SK-N-SH (cell line): ENCODE measurements at regions not wholly inside any gene's neighbourhood (a gene's known extent, or its start where the extent isn't known, plus 50 kb on each side); places are given as distances from the start of the nearest gene placed in this dataset.
"Not testable (repeated sequence)": the region's sequence is repeated elsewhere in the genome, so short reads cannot be mapped to it uniquely, and the experiment has no call there.

ENCODE experiments used
- CTCF ChIA-PET: fragments of 300-600, 350-600 bp; formaldehyde crosslinking; extraction: SDS; loops from one replicate; lab custom pipeline; 2021; lab: Yijun Ruan, JAX
- POLR2A ChIA-PET: fragments of 350-600 bp; sonication (Branson Sonifier 250); formaldehyde crosslinking; extraction: SDS; loops from one replicate; lab custom pipeline; 2020; ENCODE audit warnings: antibody characterized with exemption, inconsistent platforms; lab: Yijun Ruan, JAX
- DNase-seq: peaks from one replicate; pipeline ENCODE4 v3.0.0; 2012
- H2AFZ ChIP-seq: fragments of 200-600 bp; sonication (generic); 2 replicates; pipeline ENCODE4 v1.8.1; 2016; ENCODE audit warnings: antibody characterized with exemption, mild to moderate bottlenecking, low read depth
- H3F3A ChIP-seq: fragments of 200-600 bp; sonication (generic); replicated peaks from 2 replicates; pipeline ENCODE3; 2016; ENCODE audit warnings: antibody characterized with exemption, mild to moderate bottlenecking; ENCODE audit not compliant: insufficient read depth
- H3K27ac ChIP-seq, 2 experiments: fragments of 200-500 bp in 1 of 2; fragments of 200-600 bp in 1 of 2; sonication (Bioruptor generic) in 1 of 2; sonication (generic), shearing (Covaris generic) in 1 of 2; 2 replicates each; pipeline versions ENCODE4 v1.5.1 to v1.6.1; 2014 to 2016; ENCODE audit warnings: low read depth in 2 of 2, inconsistent platforms in 1 of 2, low read length in 1 of 2, mild to moderate bottlenecking in 1 of 2, mixed read lengths in 1 of 2
- H3K27me3 ChIP-seq: fragments of 200-600 bp; sonication (generic), shearing (Covaris generic); 2 replicates; pipeline ENCODE4 v1.6.1; 2016; ENCODE audit warnings: mixed run types; ENCODE audit not compliant: insufficient read depth
- H3K36me3 ChIP-seq, 2 experiments: fragments of 200-500 bp in 1 of 2; fragments of 200-600 bp in 1 of 2; sonication (Bioruptor generic) in 1 of 2; sonication (generic) in 1 of 2; replicated peaks in 1 of 2; 2 replicates each; pipeline versions ENCODE3 to v1.5.1; 2014 to 2016; ENCODE audit warnings: low read length in 1 of 2, mild to moderate bottlenecking in 1 of 2; ENCODE audit not compliant: insufficient read depth in 2 of 2, control insufficient read depth in 1 of 2
- H3K4me1 ChIP-seq, 2 experiments: fragments of 200-500 bp in 1 of 2; fragments of 200-600 bp in 1 of 2; sonication (Bioruptor generic) in 1 of 2; sonication (generic), shearing (Covaris generic) in 1 of 2; 2 replicates each; pipeline versions ENCODE4 v1.5.1 to v1.6.1; 2014 to 2016; ENCODE audit warnings: low read depth in 1 of 2, low read length in 1 of 2, mixed run types in 1 of 2; ENCODE audit not compliant: insufficient read depth in 2 of 2, control insufficient read depth in 1 of 2
- H3K4me2 ChIP-seq: fragments of 200-600 bp; sonication (generic), shearing (Covaris generic); 2 replicates; pipeline ENCODE4 v1.6.1; 2017; ENCODE audit warnings: mixed run types
- H3K4me3 ChIP-seq, 2 experiments: fragments of 200-500 bp in 1 of 2; fragments of 200-600 bp in 1 of 2; sonication (Bioruptor generic) in 1 of 2; sonication (generic), shearing (Covaris generic) in 1 of 2; 2 replicates each; pipeline versions ENCODE4 v1.5.1 to v1.8.1; 2014 to 2016; ENCODE audit warnings: low read depth in 2 of 2, inconsistent platforms in 1 of 2, low read length in 1 of 2, mild to moderate bottlenecking in 1 of 2, mixed read lengths in 1 of 2, moderate library complexity in 1 of 2
- H3K79me2 ChIP-seq: fragments of 200-600 bp; sonication (generic); 2 replicates; pipeline ENCODE4 v1.8.1; 2017; ENCODE audit warnings: mild to moderate bottlenecking; ENCODE audit not compliant: insufficient read depth
- H3K9ac ChIP-seq: fragments of 200-600 bp; sonication (generic); 2 replicates; pipeline ENCODE4 v1.6.1; 2017; ENCODE audit warnings: mixed run types
- H3K9me2 ChIP-seq: fragments of 200-600 bp; sonication (generic); 2 replicates; pipeline ENCODE4 v1.6.1; 2017; ENCODE audit warnings: mixed run types
- H3K9me3 ChIP-seq: fragments of 200-600 bp; sonication (generic); 2 replicates; pipeline ENCODE4 v1.6.1; 2017; ENCODE audit warnings: mixed run types, mild to moderate bottlenecking, moderate library complexity
- H4K20me1 ChIP-seq: fragments of 200-600 bp; sonication (generic); 2 replicates; pipeline ENCODE4 v1.6.1; 2017; ENCODE audit warnings: mild to moderate bottlenecking, mixed run types; ENCODE audit not compliant: insufficient read depth
- EP300 ChIP-seq, 2 experiments: IDR thresholded peaks; 2 replicates each; pipeline versions ENCODE4 v1.4.0 to v1.6.1; 2012; ENCODE audit warnings: borderline replicate concordance in 1 of 2, low read depth in 1 of 2, low read length in 1 of 2
- FOXM1 ChIP-seq: IDR thresholded peaks from 2 replicates; pipeline ENCODE4 v1.4.0; 2012; ENCODE audit warnings: low read depth, mild to moderate bottlenecking
- GATA2 ChIP-seq: sonication (generic); formaldehyde crosslinking; IDR thresholded peaks from 2 replicates; pipeline ENCODE4 v1.5.0; 2020; ENCODE audit warnings: mild to moderate bottlenecking, missing genetic modification reagents
- JUND ChIP-seq: IDR thresholded peaks from 2 replicates; pipeline ENCODE4 v1.4.0; 2012
- MEF2A ChIP-seq: IDR thresholded peaks from 2 replicates; pipeline ENCODE4 v1.4.0; 2012; ENCODE audit warnings: low read depth, borderline replicate concordance
- NFIC ChIP-seq: IDR thresholded peaks from 2 replicates; pipeline ENCODE4 v1.4.0; 2012; ENCODE audit warnings: borderline replicate concordance
- POLR2AphosphoS5 ChIP-seq: IDR thresholded peaks from 2 replicates; pipeline ENCODE4 v1.6.1; 2012; ENCODE audit warnings: low read depth, low read length
- RAD21 ChIP-seq: IDR thresholded peaks from 2 replicates; pipeline ENCODE4 v1.6.1; 2012; ENCODE audit warnings: mild to moderate bottlenecking, low read length
- SIN3A ChIP-seq: IDR thresholded peaks from 2 replicates; pipeline ENCODE4 v1.6.1; 2012; ENCODE audit warnings: low read depth, mild to moderate bottlenecking, low read length, moderate library complexity, borderline replicate concordance
- TAF1 ChIP-seq: IDR thresholded peaks from 2 replicates; pipeline ENCODE4 v1.6.1; 2012; ENCODE audit warnings: low read depth, mild to moderate bottlenecking, low read length, moderate library complexity, borderline replicate concordance
- TCF12 ChIP-seq: IDR thresholded peaks from 2 replicates; pipeline ENCODE4 v1.4.0; 2012
- YY1 ChIP-seq: IDR thresholded peaks from 2 replicates; pipeline ENCODE4 v1.4.0; 2012; ENCODE audit warnings: low read depth, mild to moderate bottlenecking
- WGBS: methylation state at CpG from one replicate; pipeline ENCODE4 v1.1.6; 2017; ENCODE audit warnings: low lambda C conversion rate; 5-methylcytosine and 5-hydroxymethylcytosine counted together
- TF ChIP-seq, protein P1 (sequence below): fragments of 150-350 bp; IDR thresholded peaks from 2 replicates; pipeline ENCODE4 v1.6.1; 2017; ENCODE audit warnings: antibody characterized with exemption, low read length, low read depth, borderline replicate concordance
- TF ChIP-seq, protein P2 (sequence below): IDR thresholded peaks from 2 replicates; pipeline ENCODE4 v1.4.0; 2012; ENCODE audit warnings: low read depth
- TF ChIP-seq, protein P3 (sequence below): IDR thresholded peaks from 2 replicates; pipeline ENCODE4 v1.6.1; 2012; ENCODE audit warnings: mild to moderate bottlenecking, low read depth, low read length, moderate library complexity
- TF ChIP-seq, protein P4 (sequence below): fragments of 150-350 bp; IDR thresholded peaks from 2 replicates; pipeline ENCODE4 v1.6.1; 2016; ENCODE audit warnings: mild to moderate bottlenecking, low read depth, low read length
- TF ChIP-seq, protein P5 (sequence below): fragments of 200-600 bp; sonication (generic); IDR thresholded peaks from 2 replicates; pipeline ENCODE4 v1.6.1; 2017; ENCODE audit warnings: antibody characterized with exemption, mild to moderate bottlenecking, moderate library complexity

DNA sequence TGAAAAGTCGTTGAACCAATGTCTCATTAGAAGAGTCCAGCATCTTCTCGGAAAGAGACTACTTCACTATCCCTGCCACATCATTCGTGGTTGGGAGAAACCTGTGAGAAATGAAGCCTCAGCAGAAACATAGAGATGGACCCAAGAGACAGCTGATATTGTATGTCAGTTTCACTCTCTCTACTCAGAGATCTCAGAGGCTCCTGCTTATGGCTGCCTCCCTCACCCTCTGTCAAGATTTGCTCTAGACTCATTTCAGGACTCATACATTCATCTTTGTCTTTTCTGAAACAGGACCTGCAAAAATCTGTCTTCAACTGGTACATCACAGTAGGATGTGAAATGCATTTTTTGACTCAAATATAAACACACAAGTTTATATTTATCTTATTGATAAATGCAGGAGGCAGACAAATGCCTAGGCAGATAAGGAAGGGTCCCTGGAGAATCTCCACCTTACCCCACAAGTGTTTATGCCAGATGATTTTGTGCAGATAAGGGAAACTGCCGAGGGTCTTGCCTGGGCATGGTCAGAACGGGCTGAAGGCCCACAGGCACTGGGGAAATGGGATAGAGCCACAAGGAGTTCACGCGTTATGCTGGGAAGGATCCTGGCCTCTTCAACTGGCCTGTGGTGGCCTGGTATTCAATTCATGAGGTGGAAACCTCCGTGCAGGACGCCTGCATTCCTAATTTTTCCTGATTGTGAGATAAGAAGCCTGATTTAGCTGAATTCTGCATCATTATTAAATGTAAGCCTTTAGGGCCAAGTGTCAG, 1834.0 kb upstream of the PCDH20 start:
- no peak overlapping the region for H3K4me2 ChIP-seq
- H4K20me1 ChIP-seq, result no peaks in the 10 kb centered on the region
- no peaks in the 10 kb centered on the region for H3K79me2 ChIP-seq
- no peak for DNase-seq
- H3K9ac ChIP-seq, result no peak overlapping the region
- WGBS, result 59% methylated on average over 9 of the region's 9 CpGs
- TF ChIP-seq SIN3A (no peak), MEF2A (no peak), EP300 (IDR thresholded peaks at IDR 0.05; ENCODE audit: borderline replicate concordance in 1 of 2, low read depth in 1 of 2, low read length in 1 of 2) (no peak), YY1 (no peak), GATA2 (CRISPR knock-in tag) (no peak), TAF1 (no peak), TCF12 (no peak), FOXM1 (no peak), NFIC (no peak), RAD21 (no peak), JUND (no peak), POLR2AphosphoS5 (no peak)
- TF ChIP-seq, protein P1, sequence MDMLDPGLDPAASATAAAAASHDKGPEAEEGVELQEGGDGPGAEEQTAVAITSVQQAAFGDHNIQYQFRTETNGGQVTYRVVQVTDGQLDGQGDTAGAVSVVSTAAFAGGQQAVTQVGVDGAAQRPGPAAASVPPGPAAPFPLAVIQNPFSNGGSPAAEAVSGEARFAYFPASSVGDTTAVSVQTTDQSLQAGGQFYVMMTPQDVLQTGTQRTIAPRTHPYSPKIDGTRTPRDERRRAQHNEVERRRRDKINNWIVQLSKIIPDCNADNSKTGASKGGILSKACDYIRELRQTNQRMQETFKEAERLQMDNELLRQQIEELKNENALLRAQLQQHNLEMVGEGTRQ, result no peak
- TF ChIP-seq, protein P2, sequence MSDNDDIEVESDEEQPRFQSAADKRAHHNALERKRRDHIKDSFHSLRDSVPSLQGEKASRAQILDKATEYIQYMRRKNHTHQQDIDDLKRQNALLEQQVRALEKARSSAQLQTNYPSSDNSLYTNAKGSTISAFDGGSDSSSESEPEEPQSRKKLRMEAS, result no peak
- TF ChIP-seq, protein P3, sequence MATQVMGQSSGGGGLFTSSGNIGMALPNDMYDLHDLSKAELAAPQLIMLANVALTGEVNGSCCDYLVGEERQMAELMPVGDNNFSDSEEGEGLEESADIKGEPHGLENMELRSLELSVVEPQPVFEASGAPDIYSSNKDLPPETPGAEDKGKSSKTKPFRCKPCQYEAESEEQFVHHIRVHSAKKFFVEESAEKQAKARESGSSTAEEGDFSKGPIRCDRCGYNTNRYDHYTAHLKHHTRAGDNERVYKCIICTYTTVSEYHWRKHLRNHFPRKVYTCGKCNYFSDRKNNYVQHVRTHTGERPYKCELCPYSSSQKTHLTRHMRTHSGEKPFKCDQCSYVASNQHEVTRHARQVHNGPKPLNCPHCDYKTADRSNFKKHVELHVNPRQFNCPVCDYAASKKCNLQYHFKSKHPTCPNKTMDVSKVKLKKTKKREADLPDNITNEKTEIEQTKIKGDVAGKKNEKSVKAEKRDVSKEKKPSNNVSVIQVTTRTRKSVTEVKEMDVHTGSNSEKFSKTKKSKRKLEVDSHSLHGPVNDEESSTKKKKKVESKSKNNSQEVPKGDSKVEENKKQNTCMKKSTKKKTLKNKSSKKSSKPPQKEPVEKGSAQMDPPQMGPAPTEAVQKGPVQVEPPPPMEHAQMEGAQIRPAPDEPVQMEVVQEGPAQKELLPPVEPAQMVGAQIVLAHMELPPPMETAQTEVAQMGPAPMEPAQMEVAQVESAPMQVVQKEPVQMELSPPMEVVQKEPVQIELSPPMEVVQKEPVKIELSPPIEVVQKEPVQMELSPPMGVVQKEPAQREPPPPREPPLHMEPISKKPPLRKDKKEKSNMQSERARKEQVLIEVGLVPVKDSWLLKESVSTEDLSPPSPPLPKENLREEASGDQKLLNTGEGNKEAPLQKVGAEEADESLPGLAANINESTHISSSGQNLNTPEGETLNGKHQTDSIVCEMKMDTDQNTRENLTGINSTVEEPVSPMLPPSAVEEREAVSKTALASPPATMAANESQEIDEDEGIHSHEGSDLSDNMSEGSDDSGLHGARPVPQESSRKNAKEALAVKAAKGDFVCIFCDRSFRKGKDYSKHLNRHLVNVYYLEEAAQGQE, result no peak
- TF ChIP-seq, protein P4, sequence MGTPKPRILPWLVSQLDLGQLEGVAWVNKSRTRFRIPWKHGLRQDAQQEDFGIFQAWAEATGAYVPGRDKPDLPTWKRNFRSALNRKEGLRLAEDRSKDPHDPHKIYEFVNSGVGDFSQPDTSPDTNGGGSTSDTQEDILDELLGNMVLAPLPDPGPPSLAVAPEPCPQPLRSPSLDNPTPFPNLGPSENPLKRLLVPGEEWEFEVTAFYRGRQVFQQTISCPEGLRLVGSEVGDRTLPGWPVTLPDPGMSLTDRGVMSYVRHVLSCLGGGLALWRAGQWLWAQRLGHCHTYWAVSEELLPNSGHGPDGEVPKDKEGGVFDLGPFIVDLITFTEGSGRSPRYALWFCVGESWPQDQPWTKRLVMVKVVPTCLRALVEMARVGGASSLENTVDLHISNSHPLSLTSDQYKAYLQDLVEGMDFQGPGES, result no peak
- TF ChIP-seq, protein P5, sequence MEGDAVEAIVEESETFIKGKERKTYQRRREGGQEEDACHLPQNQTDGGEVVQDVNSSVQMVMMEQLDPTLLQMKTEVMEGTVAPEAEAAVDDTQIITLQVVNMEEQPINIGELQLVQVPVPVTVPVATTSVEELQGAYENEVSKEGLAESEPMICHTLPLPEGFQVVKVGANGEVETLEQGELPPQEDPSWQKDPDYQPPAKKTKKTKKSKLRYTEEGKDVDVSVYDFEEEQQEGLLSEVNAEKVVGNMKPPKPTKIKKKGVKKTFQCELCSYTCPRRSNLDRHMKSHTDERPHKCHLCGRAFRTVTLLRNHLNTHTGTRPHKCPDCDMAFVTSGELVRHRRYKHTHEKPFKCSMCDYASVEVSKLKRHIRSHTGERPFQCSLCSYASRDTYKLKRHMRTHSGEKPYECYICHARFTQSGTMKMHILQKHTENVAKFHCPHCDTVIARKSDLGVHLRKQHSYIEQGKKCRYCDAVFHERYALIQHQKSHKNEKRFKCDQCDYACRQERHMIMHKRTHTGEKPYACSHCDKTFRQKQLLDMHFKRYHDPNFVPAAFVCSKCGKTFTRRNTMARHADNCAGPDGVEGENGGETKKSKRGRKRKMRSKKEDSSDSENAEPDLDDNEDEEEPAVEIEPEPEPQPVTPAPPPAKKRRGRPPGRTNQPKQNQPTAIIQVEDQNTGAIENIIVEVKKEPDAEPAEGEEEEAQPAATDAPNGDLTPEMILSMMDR, result no peak
- TF ChIP-seq, all 33 proteins: peak for 0
- Histone ChIP-seq H3K9me2 (no peaks in the 10 kb centered on the region), H3K4me3 (no peak overlapping the region), H3F3A (no peaks in the 10 kb centered on the region), H3K27me3 (no peaks in the 10 kb centered on the region), H3K36me3 (no peaks in the 10 kb centered on the region), H2AFZ (no peak overlapping the region), H3K4me1 (peaks cover 0 to 3% of the 10 kb centered on the region in 2 experiments; a peak in 1 of 4 replicates), H3K27ac (no peak overlapping the region), H3K9me3 (no peaks in the 10 kb centered on the region)
- POLR2A ChIA-PET, result no interaction called here
- CTCF ChIA-PET, result no interaction called here

DNA sequence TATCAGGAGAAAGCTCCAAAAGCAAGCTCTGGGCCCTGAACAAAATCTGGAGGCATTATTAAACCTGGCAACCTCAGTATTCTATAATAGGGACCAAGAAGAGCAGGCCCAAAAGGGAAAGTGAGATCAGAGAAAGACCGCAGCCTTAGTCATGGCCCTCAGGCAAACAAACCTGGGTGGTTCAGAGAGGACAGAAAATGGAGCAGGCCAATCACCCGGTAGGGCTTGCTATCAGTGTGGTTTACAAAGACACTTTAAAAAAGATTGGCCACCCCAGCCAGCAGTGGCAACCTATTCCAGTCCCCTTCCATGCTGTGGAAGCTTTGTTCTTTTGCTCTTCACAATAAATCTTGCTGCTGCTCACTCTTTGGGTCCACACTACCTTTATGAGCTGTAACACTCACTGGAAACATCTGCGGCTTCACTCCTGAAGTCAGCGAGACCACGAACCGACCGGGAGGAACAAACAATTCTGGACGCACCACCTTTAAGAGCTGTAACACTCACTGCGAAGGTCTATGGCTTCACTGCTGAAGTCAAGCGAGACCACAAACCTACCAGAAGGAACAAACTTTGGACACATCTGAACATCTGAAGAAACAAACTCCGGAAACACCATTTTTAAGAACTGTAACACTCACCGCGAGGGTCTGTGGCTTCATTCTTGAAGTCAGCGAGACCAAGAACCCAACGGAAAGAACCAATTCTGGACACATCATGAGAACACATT, 1821.2 kb upstream of the PCDH20 start:
- H3K4me2 ChIP-seq, H3K79me2 ChIP-seq, H3K27me3 ChIP-seq, H4K20me1 ChIP-seq, POLR2A ChIA-PET, H3K4me3 ChIP-seq, H3K36me3 ChIP-seq, H3K9ac ChIP-seq, H3K4me1 ChIP-seq, DNase-seq, H3K9me2 ChIP-seq, H3F3A ChIP-seq, H3K27ac ChIP-seq, H2AFZ ChIP-seq, CTCF ChIA-PET, H3K9me3 ChIP-seq: not testable (repeated sequence)
- WGBS, result 79% methylated on average over 15 of the region's 15 CpGs
